ENCODE measurements at regions not wholly inside any gene's neighbourhood (a gene's known extent, or its start where the extent isn't known, plus 50 kb on each side); places are given as distances from the start of the nearest gene placed in this dataset.

- no peak for TF ChIP-seq CTCF (IDR thresholded peaks at IDR 0.05)
- TF ChIP-seq EZH2 (IDR thresholded peaks at IDR 0.05; ENCODE audit: borderline replicate concordance, insufficient read depth, low read depth, low read length, poor library complexity, severe bottlenecking), result no peak
These were observed 193.0 kb downstream of the BTBD3 start for GRCh38 chr20:12110711-12111110.

Measured in B cell (primary cell).